NCI-H82 (cell line): ENCODE measurements at regions not wholly inside any gene's neighbourhood (a gene's known extent, or its start where the extent isn't known, plus 50 kb on each side); places are given as distances from the start of the nearest gene placed in this dataset.
"Not testable (repeated sequence)": the region's sequence is repeated elsewhere in the genome, so short reads cannot be mapped to it uniquely, and the experiment has no call there.

ENCODE experiments used
- DNase-seq: peaks from one replicate; lab custom pipeline; 2025; lab: John Stamatoyannopoulos, UW

DNA sequence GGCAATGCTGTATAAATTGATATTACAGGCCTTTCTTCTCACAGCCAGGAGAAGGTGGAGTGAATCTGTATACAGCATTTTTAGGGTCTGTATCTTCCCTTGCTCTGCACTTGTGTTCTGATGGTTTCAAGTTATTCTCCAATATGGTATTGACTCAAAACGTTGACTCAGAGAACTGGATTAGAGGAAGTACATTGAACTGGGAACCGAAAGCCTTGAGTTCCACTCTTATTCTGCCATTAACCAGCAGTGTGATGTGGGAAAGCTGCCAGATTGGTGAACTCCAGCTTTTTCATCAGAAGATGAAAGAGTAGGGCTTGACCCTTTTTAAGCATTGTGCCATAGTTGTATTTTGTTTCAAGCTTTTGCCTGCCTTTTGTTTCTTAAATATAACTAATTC is 167.7 kb downstream of the SPRY2 start:
- DNase-seq: no peak

DNA sequence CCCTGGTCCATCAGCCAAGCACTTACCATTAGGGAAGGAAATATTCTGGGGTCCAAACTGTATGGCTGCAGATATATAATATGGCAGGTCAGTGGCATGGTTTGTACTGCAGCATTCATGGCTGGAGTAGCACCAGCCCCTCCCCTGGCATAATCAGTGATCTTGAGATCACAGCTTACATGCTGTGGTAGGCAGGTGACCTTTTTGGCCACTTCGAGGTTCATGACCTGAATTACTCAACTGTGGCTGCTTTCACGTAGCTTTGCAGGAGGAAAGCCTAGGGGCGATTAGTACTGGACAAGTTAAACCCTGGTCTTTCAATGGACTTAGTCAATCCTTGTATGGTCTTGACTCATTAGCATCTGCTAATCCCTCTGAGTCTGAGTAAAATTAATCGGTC is 169.8 kb downstream of the SPRY2 start:
- no peak for DNase-seq

DNA sequence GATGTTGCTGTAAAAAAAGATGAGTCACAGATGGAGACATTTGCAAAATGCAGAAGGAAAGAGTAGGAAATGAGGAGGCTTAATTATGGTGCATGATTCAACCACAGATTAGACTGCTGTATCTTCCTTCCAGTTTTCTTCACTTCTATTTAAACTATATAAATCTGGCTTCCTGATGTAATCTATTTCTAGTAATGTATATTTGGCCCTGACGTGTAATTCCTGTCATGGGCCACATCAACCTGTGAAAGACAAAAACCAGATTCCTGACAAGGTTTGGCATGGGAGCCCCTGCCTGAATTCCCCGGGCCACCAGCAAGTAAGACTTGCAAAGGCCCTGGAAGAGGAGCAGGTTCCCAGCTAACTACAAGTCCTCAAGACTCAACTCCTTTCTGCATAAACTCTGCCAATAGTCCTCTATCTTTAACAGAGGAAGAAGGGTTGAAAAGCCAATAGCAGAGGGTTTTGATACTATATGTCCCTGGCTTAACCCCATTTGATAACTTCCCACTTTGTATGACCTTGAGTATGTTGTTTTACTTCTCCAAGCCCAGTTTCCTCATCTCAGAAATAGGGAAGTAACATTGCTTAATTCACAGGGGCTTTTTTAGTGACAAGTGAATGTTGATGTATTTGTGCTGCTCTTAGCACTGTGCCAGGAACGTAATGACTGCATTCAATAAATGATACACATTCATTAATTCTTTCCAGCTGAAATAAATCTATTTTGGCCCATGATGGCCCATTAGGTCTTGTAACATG is 172.7 kb downstream of the SPRY2 start:
- DNase-seq: no peak

DNA sequence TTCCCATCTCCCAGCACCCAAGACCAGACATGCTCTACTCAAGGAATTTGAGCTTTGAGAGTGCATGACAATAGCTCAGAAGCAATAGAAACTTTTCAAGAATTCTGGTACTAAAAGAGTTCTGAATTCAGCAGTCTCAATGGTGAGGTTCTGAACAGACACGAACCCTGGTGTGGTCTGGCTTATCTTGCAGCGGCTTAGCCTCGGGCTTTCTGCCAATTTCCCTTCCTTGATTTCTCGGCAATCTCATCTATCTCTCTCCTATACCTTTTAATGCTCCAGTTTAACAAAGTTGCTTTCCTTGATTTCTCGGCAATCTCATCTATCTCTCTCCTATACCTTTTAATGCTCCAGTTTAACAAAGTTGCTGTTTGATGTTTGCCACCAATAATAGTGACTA is 174.6 kb downstream of the SPRY2 start:
- DNase-seq: no peak

DNA sequence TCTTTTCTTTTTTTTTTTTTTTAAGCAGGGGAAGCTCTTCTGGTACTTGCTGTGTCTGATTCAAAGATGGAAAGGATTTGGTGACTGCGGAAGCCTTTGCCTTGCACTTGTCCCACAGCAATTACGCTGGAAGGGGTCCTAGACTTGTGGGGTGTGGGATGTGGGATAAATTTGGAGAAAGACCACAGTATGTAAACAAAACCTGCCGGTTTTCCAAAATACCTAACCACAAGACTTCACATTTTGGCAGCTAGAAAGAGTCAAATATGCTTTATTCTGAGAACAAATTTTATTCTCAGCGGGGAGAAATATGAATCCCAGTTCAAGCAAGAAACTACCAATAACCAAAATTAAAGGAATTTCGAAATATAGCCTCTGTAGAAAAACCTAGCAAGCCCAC is 176.5 kb downstream of the SPRY2 start:
- no peak for DNase-seq

DNA sequence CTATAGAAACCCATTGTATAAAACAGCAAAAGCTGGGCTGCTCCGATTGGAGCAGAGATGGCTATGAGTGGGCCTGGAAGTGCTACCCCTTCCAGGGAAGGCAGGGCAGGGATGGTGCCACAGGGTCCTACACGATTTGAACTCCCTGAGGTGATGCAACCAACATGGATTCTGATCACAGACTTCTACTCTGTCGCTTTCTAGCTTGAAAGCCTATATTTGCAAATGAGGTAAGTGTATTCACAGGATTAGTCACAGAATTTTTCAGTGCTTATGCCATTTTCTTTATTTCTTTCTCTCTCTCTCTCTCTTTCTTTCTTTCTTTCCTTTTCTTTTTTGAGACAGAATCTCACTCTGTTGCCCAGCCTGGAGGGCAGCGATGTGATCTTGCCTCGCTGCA is 179.0 kb downstream of the SPRY2 start:
- DNase-seq: no peak

DNA sequence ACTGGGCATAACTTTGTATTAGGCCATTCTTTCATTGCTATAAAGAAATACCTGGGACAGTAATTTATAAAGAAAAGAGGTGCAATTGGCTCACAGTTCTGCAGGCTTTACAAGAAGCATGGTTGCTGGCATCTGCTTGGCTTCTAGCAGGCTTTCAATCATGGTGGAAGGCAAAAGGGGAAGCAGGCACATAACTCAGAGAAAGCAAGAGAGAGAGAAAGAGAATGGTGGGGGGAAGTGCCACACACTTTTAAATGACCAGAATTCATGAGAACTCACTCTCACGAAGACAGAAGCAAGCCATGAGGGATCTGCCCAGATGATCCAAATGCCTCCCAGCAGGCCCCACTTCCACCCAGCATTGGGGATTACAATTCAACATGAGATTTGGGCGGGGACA is 179.7 kb downstream of the SPRY2 start:
- no peak for DNase-seq

DNA sequence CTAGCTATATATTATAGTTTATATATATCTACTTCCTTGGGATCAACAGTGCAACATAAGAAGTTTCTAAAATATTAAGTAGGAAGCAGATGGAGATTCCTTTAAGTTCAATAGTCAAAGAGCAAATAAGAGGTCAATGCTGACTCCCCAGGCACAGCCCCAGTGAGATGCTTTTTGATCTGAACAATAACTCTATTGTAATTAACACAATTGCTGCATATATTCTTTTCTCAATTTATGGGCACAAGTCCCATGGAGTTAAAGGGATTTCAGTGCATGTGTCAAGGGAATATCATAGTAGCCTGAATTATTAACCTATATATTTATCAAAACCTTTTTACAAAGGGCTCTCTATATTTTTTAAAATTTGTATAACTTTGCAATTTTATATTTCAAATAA is 180.8 kb downstream of the SPRY2 start:
- DNase-seq: no peak

DNA sequence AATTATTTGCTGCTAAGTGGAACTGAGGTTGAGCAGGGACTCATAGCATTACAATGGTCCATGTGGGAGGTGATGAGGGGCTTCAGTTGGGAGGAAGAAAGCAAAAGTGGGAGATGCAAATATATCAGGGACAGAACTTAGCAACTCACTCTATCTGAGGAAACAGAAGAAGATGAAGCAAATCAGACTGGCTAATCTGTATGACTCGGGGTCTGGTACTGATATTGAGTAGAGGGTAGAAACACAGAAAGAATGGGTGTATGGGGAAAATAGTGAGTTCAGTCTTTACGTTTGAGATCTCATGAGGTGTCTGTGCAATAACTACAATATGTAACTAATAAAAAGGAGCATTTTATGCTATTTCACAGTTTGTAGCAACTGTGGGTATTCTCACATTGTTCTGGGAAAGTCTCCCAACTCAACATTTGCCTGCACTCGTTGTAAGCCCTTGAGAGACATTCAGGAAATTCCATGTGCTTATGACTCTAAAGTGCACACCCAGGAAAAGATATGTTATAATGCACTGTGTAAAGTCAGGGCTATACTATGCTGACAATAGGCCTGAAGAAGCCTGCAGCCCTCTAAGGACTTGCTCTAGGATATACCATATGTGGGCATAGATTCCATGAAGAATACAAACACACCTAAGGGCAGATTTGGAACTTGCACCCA is 183.5 kb downstream of the SPRY2 start:
- no peak for DNase-seq

DNA sequence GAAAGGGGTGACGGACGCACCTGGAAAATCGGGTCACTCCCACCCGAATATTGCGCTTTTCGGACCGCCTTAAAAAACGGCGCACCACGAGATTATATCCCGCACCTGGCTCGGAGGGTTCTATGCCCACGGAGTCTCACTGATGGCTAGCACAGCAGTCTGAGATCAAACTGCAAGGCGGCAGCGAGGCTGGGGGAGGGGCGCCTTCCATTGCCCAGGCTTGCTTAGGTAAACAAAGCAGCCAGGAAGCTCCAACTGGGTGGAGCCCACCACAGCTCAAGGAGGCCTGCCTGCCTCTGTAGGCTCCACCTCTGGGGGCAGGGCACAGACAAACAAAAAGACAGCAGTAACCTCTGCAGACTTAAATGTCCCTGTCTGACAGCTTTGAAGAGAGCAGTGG is 188.8 kb downstream of the SPRY2 start:
- DNase-seq: not testable (repeated sequence)

DNA sequence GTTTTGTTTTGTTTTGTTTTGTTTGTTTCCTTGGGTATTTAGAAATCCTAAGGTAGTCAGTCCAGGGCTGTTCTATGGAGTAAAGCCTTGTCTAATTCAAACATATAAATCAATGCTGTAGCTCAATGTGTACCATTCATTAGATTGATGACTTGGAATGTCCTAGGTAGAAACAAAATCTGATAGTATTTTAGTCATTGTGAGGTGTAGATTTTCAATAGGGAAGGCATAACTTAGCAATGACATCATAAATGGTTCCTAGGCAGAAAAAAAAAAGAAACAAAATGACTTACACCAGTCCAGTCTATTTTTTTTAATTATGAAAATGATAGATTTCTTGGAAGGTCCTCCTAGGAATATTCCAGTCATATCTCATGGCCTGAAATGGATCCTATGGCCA is 189.9 kb downstream of the SPRY2 start:
- DNase-seq: no peak

DNA sequence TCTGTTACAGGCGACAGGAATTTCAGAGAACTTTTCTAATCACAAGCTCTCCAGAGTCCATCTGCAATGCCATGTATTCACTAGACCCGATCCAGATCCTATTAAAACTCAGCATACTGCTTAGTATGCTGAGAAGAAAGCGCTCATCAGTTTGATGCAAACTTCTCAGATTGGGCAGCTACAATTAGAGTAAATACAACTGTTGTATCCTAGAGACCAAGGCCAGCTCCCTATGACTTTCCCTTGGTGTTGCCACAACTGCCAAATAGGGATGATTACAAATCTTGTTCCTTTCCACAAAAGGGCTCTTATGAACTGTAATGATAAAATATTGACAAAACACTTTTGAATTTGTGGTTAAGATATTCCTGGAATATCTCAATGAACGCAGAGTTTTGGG is 191.2 kb downstream of the SPRY2 start:
- DNase-seq: no peak

DNA sequence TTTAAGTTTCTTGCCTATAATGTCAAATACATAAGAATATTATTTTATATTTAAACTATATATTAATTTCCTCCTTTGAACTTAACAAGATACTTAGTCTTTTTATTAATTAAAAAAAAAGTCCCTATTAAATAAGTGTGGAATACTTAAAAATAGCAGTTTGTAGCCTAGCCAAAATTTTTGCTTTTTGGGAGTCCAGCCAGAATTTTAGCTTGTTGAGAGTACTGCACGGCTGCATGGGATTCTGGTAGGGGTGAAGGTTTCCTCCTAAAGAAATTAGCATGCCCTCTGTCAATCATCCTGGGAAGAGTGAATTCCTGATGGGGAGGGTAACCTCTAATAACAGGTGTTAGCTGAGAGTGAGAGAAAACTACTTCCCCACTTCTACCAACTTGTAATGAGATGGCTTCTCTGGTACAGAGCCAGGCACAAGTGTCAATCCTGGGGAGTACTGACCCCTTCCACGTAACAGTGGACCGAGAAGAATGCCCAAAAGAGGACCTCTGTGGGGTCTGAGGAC is 195.7 kb downstream of the SPRY2 start:
- DNase-seq: no peak

DNA sequence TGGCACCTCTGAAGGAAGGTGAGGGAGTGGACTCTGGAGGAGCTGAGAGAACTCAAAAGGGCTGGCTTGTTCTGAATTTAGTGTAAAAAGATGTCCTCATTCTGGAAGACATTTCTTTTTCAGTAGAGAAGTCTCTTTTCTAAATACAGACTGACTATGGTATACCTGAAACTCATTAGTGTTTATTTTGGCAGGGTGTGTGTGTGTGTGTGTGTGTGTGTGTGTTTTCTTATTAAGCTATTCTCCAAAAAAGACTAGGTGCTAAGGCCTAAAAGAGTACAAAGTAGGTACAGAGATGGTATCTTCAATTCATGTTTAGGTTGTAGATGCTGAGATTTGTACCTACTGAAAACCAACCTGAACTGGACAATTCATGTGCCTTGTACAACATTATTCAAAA is 196.4 kb downstream of the SPRY2 start:
- no peak for DNase-seq

DNA sequence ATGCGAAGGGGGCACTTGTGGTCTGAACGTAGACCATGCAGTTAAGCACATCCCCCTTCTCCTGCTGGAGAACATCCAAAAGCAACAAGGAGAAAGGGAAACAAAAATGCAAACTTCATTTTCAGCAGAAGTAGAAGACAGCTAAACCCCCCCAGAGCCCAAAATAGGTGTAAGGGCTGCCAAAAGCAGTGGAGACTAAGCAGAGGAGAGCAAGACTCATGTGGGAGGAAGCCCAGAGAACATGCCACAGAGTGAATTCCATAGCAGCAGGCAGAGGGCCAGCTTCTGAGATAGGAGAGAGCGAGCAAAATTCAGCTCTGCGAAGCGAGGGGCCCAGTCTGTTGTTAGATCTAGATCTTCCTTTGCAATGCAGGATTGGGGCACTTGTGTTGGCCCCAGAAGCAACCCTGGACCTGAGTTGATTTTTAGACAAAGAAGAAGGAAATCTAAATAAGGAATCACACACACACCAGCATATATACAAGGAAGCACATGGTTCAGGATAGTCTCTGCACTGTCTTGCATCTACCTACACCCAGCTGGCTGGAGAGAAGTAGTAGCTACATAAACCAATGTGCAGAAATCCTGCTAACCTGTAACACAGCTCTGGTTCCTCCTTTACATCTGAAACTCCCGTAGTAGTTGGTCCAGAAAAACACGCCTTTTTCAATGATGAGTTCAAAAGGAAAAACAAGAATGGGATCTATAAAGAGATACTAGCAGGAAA is 199.6 kb downstream of the SPRY2 start:
- no peak for DNase-seq

DNA sequence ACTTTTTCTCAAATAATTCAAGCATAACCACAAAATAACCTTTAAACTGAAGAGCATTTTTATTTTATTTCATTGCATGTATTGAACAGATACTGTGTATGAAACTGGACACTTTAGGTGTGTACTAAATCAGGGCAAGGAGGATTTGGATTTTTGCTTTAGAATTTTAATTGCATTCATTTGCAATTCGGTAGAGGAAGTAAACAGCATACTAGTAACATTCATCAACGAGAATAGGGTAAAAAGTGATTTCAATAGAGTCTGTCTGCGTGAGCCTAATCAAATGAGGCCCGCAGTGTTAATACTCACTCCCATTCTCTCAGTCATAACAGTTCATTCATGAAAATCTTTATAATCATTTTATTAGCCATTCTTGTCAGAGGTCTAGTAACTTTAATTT is 200.2 kb downstream of the SPRY2 start:
- no peak for DNase-seq

DNA sequence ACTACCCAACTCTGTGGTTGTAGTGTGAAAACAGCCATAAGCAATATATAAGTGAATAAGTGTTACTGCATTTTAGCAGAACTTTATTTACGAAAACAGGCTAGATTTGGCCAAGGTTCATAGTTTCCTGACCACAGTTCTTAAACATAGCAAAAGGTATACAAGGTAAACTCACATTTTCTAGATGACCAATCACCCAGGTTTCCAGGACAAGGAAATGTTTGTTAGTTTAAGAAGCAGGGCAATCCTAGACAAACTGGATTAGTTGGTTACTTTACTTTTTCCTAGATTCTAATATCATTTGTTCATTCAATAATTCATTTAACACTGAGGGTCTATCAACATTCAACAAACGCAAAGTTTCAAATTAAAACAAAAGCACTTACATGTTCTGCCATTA is 201.7 kb downstream of the SPRY2 start:
- no peak for DNase-seq

DNA sequence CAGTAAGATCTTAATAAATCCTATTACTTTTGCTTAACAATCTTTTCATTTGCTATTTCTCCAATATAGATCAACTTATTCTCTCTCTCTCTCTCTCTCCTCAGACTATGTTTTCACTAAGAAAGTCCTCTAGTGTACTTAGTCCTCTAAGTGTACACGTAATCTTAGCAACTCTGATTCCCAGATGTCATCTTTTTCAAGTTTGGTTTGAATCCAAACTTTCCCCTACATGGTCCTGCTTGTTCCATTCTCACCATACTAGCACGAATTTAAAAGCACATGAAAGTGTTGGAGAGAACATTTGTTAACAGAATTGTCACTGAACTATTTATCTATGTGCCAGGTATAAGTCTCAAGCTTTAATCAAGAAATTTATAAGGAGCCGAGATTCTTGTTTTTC is 202.9 kb downstream of the SPRY2 start:
- DNase-seq: no peak

DNA sequence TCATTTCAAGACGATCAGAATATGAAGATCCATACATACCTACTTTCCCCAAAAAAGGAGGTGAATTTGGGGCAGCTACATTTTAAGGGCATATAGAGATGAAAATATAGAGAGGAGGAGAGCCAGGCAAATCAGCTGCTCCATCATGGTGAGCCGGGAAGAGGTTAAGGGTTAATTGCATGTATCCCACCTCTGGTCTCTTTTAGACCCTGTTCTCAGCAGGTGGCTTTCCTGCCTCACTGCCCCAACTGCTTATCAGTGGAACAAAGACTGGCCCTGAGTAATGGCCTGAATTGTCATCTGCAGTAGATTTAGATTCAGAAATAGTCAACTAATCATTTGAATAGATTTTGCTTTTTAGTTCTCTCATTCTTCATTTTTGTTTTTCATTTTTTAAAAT is 206.6 kb downstream of the SPRY2 start:
- no peak for DNase-seq

DNA sequence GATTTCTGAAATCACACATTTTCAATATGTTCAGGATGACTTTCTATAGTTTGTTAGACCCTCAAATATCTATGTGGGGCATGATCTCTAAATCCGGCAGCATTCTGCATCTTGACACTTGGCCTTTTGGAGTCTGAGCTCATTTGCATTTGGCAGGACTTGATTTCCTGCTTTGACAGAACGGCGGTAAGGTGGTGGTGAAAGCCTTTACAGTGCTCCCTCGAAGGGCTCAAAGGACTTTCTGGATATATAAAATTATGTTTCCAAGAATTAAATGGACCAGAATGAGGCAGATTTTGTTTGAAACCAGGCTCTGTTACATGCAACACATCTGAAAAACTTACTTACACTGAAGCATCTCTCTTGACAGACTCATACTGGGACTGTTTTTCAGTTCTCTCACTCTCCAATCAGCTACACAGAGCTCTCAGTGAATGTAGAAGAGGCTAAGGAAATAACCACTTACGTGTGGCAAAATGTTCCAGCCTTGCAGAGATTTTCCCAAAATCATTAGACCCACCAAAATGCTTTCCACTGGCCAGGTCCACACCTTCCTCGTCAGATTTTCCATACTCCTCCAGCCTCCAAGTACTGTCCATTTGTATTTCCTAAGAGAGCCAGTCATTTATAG is 207.2 kb downstream of the SPRY2 start:
- no peak for DNase-seq

DNA sequence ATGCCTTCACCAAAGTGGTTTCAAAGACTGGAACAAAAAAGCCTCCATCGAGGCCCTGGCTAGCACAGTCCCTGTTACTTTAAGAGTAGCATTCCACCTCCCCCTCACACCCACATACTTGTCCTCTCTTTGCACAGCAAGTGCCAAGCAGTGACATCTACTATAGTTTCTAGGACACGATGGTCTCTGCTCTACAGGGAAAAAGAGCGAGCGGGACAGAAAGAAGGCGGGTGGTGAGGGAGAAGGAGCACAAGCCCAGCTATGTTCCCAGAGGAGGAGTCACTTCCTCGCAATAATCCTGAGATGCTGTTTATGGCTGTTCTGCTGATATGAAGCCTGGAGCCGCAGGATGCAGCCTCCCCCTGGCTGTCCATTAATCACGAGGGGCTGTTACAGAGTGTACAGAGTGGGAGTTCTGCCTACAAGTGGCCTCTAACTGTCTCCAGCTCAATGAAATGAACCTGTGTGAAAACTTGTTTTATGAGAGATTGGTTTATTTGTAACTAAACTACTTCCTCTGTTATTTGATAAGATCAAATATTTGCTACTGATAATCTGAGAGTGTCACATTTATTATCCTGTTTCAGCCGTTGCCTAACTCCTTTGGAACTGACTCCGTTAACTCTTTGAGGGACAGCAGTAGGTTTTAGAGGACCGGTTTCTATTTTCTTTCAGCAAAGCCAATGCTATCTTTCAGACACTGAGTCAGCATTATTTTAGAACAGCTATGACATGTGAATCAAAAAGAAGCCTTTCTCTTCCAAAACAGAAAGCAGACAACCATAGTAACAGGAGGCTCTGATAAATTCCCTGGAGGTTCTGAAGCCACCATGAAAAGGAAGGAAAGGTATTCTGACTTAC is 208.0 kb downstream of the SPRY2 start:
- no peak for DNase-seq

DNA sequence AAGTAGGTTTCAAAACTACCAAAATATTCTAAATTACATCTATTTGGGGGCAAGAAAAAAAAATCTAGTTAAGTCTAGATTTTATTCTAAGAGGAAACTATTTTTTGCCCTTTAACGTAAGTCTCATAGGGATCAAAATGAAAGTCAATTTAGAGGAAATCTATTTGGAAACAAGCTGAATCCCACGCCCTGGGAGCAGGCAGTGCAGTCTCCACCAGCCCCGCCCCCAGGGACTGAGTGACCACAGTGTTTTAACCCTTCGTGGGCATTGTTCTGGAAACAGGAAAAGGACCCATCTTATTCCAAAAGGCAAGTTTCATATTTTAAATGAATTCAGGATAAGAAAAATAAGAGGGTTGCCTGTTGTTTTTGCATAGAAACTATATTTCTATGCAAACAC is 209.7 kb downstream of the SPRY2 start:
- DNase-seq: no peak
